Adipocyte (in vitro differentiated cells): ENCODE measurements at regions not wholly inside any gene's neighbourhood (a gene's known extent, or its start where the extent isn't known, plus 50 kb on each side); places are given as distances from the start of the nearest gene placed in this dataset.

Experiments used
- DNase-seq: peaks from one replicate; pipeline ENCODE4 v3.0.0-alpha.2; 2015; ENCODE audit warnings: low read depth
- H3K27me3 ChIP-seq: replicated peaks from 2 replicates; pipeline ENCODE4 v1.7.0; 2013; ENCODE audit warnings: mild to moderate bottlenecking, low read length, moderate library complexity; ENCODE audit not compliant: control insufficient read depth, insufficient read depth
- H3K36me3 ChIP-seq: 2 replicates; pipeline ENCODE4 v1.7.0; 2013; ENCODE audit warnings: low read length, mild to moderate bottlenecking, moderate library complexity; ENCODE audit not compliant: control insufficient read depth, insufficient read depth, severe bottlenecking
- H3K4me1 ChIP-seq: 2 replicates; pipeline ENCODE4 v1.7.0; 2013; ENCODE audit warnings: mild to moderate bottlenecking, low read length, moderate library complexity; ENCODE audit not compliant: control insufficient read depth, insufficient read depth
- H3K4me3 ChIP-seq: 2 replicates; pipeline ENCODE4 v1.7.0; 2013; ENCODE audit warnings: mild to moderate bottlenecking, low read length, moderate library complexity
- H3K9ac ChIP-seq: 2 replicates; pipeline ENCODE4 v1.7.0; 2013; ENCODE audit warnings: mild to moderate bottlenecking, low read length, moderate library complexity
- H3K9me3 ChIP-seq: 2 replicates; pipeline ENCODE4 v1.7.0; 2013; ENCODE audit warnings: mild to moderate bottlenecking, low read length, moderate library complexity; ENCODE audit not compliant: control insufficient read depth

- no peak overlapping the region for H3K4me3 ChIP-seq
- no peaks in the 10 kb centered on the region for H3K27me3 ChIP-seq
- H3K36me3 ChIP-seq = no peaks in the 10 kb centered on the region
- H3K4me1 ChIP-seq = no peaks in the 10 kb centered on the region
- H3K9ac ChIP-seq = no peak overlapping the region
- H3K9me3 ChIP-seq = no peaks in the 10 kb centered on the region
- DNase-seq = no peak
These were observed 468.4 kb upstream of the CDH6 start for GRCh38 chr5:30725073-30725472.

GRCh38 chr5:30698217-30698616 is 495.3 kb upstream of the CDH6 start:
- Histone ChIP-seq H3K36me3 (no peaks in the 10 kb centered on the region), H3K27me3 (no peaks in the 10 kb centered on the region), H3K9me3 (no peaks in the 10 kb centered on the region), H3K4me1 (no peaks in the 10 kb centered on the region), H3K4me3 (no peak overlapping the region), H3K9ac (no peak overlapping the region)
- DNase-seq = no peak

- Histone ChIP-seq H3K9ac (no peak overlapping the region), H3K4me3 (no peak overlapping the region), H3K4me1 (no peaks in the 10 kb centered on the region), H3K9me3 (no peaks in the 10 kb centered on the region), H3K27me3 (no peaks in the 10 kb centered on the region), H3K36me3 (no peaks in the 10 kb centered on the region)
- DNase-seq = no peak
These were observed 500.2 kb upstream of the CDH6 start for GRCh38 chr5:30693326-30693725.

- no peak for DNase-seq
- Histone ChIP-seq H3K4me3 (no peak overlapping the region), H3K27me3 (no peaks in the 10 kb centered on the region), H3K36me3 (no peaks in the 10 kb centered on the region), H3K9me3 (no peaks in the 10 kb centered on the region), H3K4me1 (no peaks in the 10 kb centered on the region), H3K9ac (no peak overlapping the region)
These were observed 502.6 kb upstream of the CDH6 start for GRCh38 chr5:30690931-30691330.

- H3K27me3 ChIP-seq = no peaks in the 10 kb centered on the region
- DNase-seq = no peak
These were observed 506.0 kb upstream of the CDH6 start for GRCh38 chr5:30687461-30687860.

GRCh38 chr5:30686530-30686929 is 507.0 kb upstream of the CDH6 start:
- Histone ChIP-seq H3K4me3 (no peak overlapping the region), H3K9me3 (peaks cover 4% of the 10 kb centered on the region), H3K4me1 (no peaks in the 10 kb centered on the region), H3K27me3 (no peaks in the 10 kb centered on the region), H3K36me3 (no peaks in the 10 kb centered on the region), H3K9ac (no peak overlapping the region)
- DNase-seq = no peak

More at GRCh38 chr5:30687461-30687860, 506.0 kb upstream of the CDH6 start:
- no peak overlapping the region for H3K9ac ChIP-seq
- H3K4me3 ChIP-seq = no peak overlapping the region
- H3K36me3 ChIP-seq = no peaks in the 10 kb centered on the region
- no peaks in the 10 kb centered on the region for H3K9me3 ChIP-seq
- no peaks in the 10 kb centered on the region for H3K4me1 ChIP-seq

- Histone ChIP-seq H3K27me3 (no peaks in the 10 kb centered on the region), H3K4me3 (no peak overlapping the region), H3K9me3 (no peaks in the 10 kb centered on the region), H3K9ac (no peak overlapping the region), H3K4me1 (no peaks in the 10 kb centered on the region), H3K36me3 (no peaks in the 10 kb centered on the region)
- no peak for DNase-seq
These were observed 517.2 kb upstream of the CDH6 start for GRCh38 chr5:30676223-30676840.

- DNase-seq = no peak
- no peaks in the 10 kb centered on the region for H3K27me3 ChIP-seq
- H3K9ac ChIP-seq = no peak overlapping the region
- H3K9me3 ChIP-seq = no peaks in the 10 kb centered on the region
- H3K4me1 ChIP-seq = no peaks in the 10 kb centered on the region
- H3K36me3 ChIP-seq = no peaks in the 10 kb centered on the region
- no peak overlapping the region for H3K4me3 ChIP-seq
These were observed 526.2 kb upstream of the CDH6 start for GRCh38 chr5:30667293-30667692.

- Histone ChIP-seq H3K4me1 (no peaks in the 10 kb centered on the region), H3K4me3 (no peak overlapping the region)
These were observed 530.0 kb upstream of the CDH6 start for GRCh38 chr5:30663536-30663935.

GRCh38 chr5:30662373-30662772 is 531.1 kb upstream of the CDH6 start:
- no peak overlapping the region for H3K9ac ChIP-seq
- H3K36me3 ChIP-seq = no peaks in the 10 kb centered on the region
- H3K9me3 ChIP-seq = peaks cover 3% of the 10 kb centered on the region
- no peak overlapping the region for H3K4me3 ChIP-seq
- H3K27me3 ChIP-seq = no peaks in the 10 kb centered on the region
- DNase-seq = no peak
- H3K4me1 ChIP-seq = no peaks in the 10 kb centered on the region

More at GRCh38 chr5:30663536-30663935, 530.0 kb upstream of the CDH6 start:
- H3K27me3 ChIP-seq = no peaks in the 10 kb centered on the region
- H3K9me3 ChIP-seq = peaks cover 2% of the 10 kb centered on the region
- DNase-seq = no peak
- no peak overlapping the region for H3K9ac ChIP-seq
- H3K36me3 ChIP-seq = no peaks in the 10 kb centered on the region

- no peak for DNase-seq
- H3K9ac ChIP-seq = no peak overlapping the region
- H3K9me3 ChIP-seq = peaks cover 5% of the 10 kb centered on the region
- H3K4me1 ChIP-seq = no peaks in the 10 kb centered on the region
- H3K4me3 ChIP-seq = no peak overlapping the region
- no peaks in the 10 kb centered on the region for H3K36me3 ChIP-seq
- no peaks in the 10 kb centered on the region for H3K27me3 ChIP-seq
These were observed 531.8 kb upstream of the CDH6 start for GRCh38 chr5:30661730-30662129.

- no peaks in the 10 kb centered on the region for H3K4me1 ChIP-seq
- H3K27me3 ChIP-seq = no peaks in the 10 kb centered on the region
- no peak for DNase-seq
- no peaks in the 10 kb centered on the region for H3K36me3 ChIP-seq
- H3K4me3 ChIP-seq = no peak overlapping the region
- H3K9me3 ChIP-seq = peaks cover 5% of the 10 kb centered on the region
- H3K9ac ChIP-seq = no peak overlapping the region
These were observed 534.1 kb upstream of the CDH6 start for GRCh38 chr5:30659417-30659816.
